Lower leg skin (tissue), 4 donors: ENCODE measurements at regions not wholly inside any gene's neighbourhood (a gene's known extent, or its start where the extent isn't known, plus 50 kb on each side); places are given as distances from the start of the nearest gene placed in this dataset.

ENCODE experiments used
- DNase-seq, 2 donors: peaks; one replicate each; pipeline ENCODE4 v3.0.0-alpha.2; 2019; ENCODE audit warnings: low spot score in 2 of 2
- H3K4me3 ChIP-seq: fragments of 200-600 bp; sonication (generic); 2 replicates; pipeline ENCODE4 v1.5.1; 2017; ENCODE audit warnings: mild to moderate bottlenecking, low read depth; ENCODE audit not compliant: poor library complexity, severe bottlenecking
- CTCF ChIP-seq, 3 donors: fragments of 450-650 bp; IDR thresholded peaks; one replicate each; pipeline ENCODE4 v1.5.1; 2016; ENCODE audit warnings: antibody characterized with exemption in 3 of 3, mild to moderate bottlenecking in 3 of 3, moderate library complexity in 2 of 3
- POLR2A ChIP-seq, 2 donors: fragments of 450-650 bp; IDR thresholded peaks; one replicate each; pipeline ENCODE4 v1.6.1; 2016 to 2017; ENCODE audit warnings: antibody characterized with exemption in 2 of 2, mild to moderate bottlenecking in 1 of 2, moderate library complexity in 1 of 2
- WGBS, 2 donors: methylation state at CpG; one replicate each; pipeline ENCODE4 v1.1.5; 2018; 5-methylcytosine and 5-hydroxymethylcytosine counted together
- intact Hi-C: fragments of 100-400 bp; cut with DNase I; formaldehyde crosslinking; loops from one replicate; pipeline ENCODE4 v1.15.0; 2023; ENCODE audit warnings: low total_unique reads

- no peak for DNase-seq
- 69 to 75% methylated on average over 1 of the region's 1 CpG for WGBS, 2 donors
- intact Hi-C loops = no loop called here
- H3K4me3 ChIP-seq = no peak overlapping the region
- TF ChIP-seq CTCF (IDR thresholded peaks at IDR 0.05) = no peak
- TF ChIP-seq POLR2A (IDR thresholded peaks at IDR 0.05) = no peak
Measured at GRCh38 chr10:10532236-10532635, 485.4 kb upstream of the CELF2 start.

GRCh38 chr10:10532826-10533225 lies 484.8 kb upstream of the CELF2 start:
- intact Hi-C loops = no loop called here
- WGBS, 2 donors = 72 to 82% methylated on average over 2 of the region's 2 CpGs
- no peak overlapping the region for H3K4me3 ChIP-seq
- no peak for DNase-seq
- TF ChIP-seq CTCF (IDR thresholded peaks at IDR 0.05) (no peak), POLR2A (IDR thresholded peaks at IDR 0.05) (no peak)

GRCh38 chr10:10533437-10533836 lies 484.2 kb upstream of the CELF2 start:
- intact Hi-C loops = no loop called here
- 67 to 71% methylated on average over 3 of the region's 3 CpGs for WGBS, 2 donors
- no peak overlapping the region for H3K4me3 ChIP-seq
- no peak for DNase-seq
- TF ChIP-seq CTCF (IDR thresholded peaks at IDR 0.05) = no peak
- no peak for TF ChIP-seq POLR2A (IDR thresholded peaks at IDR 0.05)

- no peak for TF ChIP-seq CTCF (IDR thresholded peaks at IDR 0.05)
- TF ChIP-seq POLR2A (IDR thresholded peaks at IDR 0.05) = no peak
- no peak for DNase-seq
- intact Hi-C loops = no loop called here
- no peak overlapping the region for H3K4me3 ChIP-seq
- WGBS, 2 donors = 86 to 91% methylated on average over 1 of the region's 1 CpG
Measured at GRCh38 chr10:10538326-10538725, 479.3 kb upstream of the CELF2 start.

GRCh38 chr10:10540398-10540797 lies 477.3 kb upstream of the CELF2 start:
- 62 to 64% methylated on average over 3 of the region's 3 CpGs for WGBS, 2 donors

More at GRCh38 chr10:10540398-10540797, 477.3 kb upstream of the CELF2 start:
- no peak for TF ChIP-seq CTCF (IDR thresholded peaks at IDR 0.05)
- TF ChIP-seq POLR2A (IDR thresholded peaks at IDR 0.05) = no peak
- no peak overlapping the region for H3K4me3 ChIP-seq
- no peak for DNase-seq
- intact Hi-C loops = no loop called here
